HCT116 (cell line): ENCODE measurements at regions not wholly inside any gene's neighbourhood (a gene's known extent, or its start where the extent isn't known, plus 50 kb on each side); places are given as distances from the start of the nearest gene placed in this dataset.

Experiments used
- ATAC-seq: fragments of 200-7000 bp; cut with Tn5 transposase; 2 replicates; pipeline ENCODE4 v1.9.1; 2020; ENCODE audit warnings: mild to moderate bottlenecking, moderate library complexity
- BruUV-seq: library from RNA; stranded (reverse); fragments of 400-500 nt; replicated peaks from 2 replicates; lab custom pipeline; 2021; lab: Mats Ljungman, UMichigan
- CTCF ChIA-PET: fragments of 300-600 bp; sonication (Branson Sonifier 250); formaldehyde crosslinking; loops from one replicate; lab custom pipeline; 2021; ENCODE audit warnings: antibody characterized with exemption; lab: Charles Lee
- POLR2A ChIA-PET: fragments of 300-600, 350-600 bp; sonication (Branson Sonifier 250); formaldehyde crosslinking; loops from one replicate; lab custom pipeline; 2021; ENCODE audit warnings: antibody characterized with exemption; lab: Charles Lee
- RAD21 ChIA-PET, 2 experiments: fragments of 300-600 bp; sonication (Branson Sonifier 250); formaldehyde crosslinking; loops; one replicate each; lab custom pipeline; 2023; ENCODE audit warnings: low total read pairs in 2 of 2; ENCODE audit not compliant: uncharacterized antibody in 2 of 2, unreplicated experiment in 2 of 2, low non-redundant PET in 1 of 2; lab: Charles Lee
- DNase-seq: peaks from one replicate; pipeline ENCODE4 v3.0.0-alpha.2; 2010; ENCODE audit warnings: low read depth, low spot score
- H2AFZ ChIP-seq: fragments of 200-600 bp; shearing (Covaris generic), sonication (generic); 2 replicates; pipeline ENCODE4 v1.6.1; 2017; ENCODE audit warnings: low read depth, mixed run types, mixed read lengths, antibody characterized with exemption, low read length; ENCODE audit not compliant: poor library complexity, severe bottlenecking
- H3K27ac ChIP-seq: 2 replicates; pipeline ENCODE4 v1.5.1; 2012; ENCODE audit warnings: low read depth, low read length
- H3K27me3 ChIP-seq: fragments of 200-600 bp; sonication (generic); 2 replicates; pipeline ENCODE4 v1.6.1; 2016; ENCODE audit warnings: mixed run types, low read length, mixed read lengths; ENCODE audit not compliant: insufficient read depth
- H3K36me3 ChIP-seq, 2 experiments: fragments of 200-500 bp in 1 of 2; fragments of 200-600 bp in 1 of 2; sonication (Bioruptor generic) in 1 of 2; sonication (generic) in 1 of 2; 2 replicates each; pipeline versions ENCODE4 v1.5.1 to v1.6.1; 2014 to 2016; ENCODE audit warnings: low read length in 2 of 2, inconsistent platforms in 1 of 2, mixed read lengths in 1 of 2, mixed run types in 1 of 2; ENCODE audit not compliant: insufficient read depth in 2 of 2, control insufficient read depth in 1 of 2
- H3K4me1 ChIP-seq, 2 experiments: fragments of 200-600 bp in 1 of 2; sonication (generic) in 1 of 2; 2 replicates each; pipeline versions ENCODE4 v1.5.1 to v1.6.1; 2012 to 2017; ENCODE audit warnings: low read length in 2 of 2, inconsistent platforms in 1 of 2, mild to moderate bottlenecking in 1 of 2, mixed read lengths in 1 of 2, mixed run types in 1 of 2, moderate library complexity in 1 of 2; ENCODE audit not compliant: insufficient read depth in 2 of 2, control insufficient read depth in 1 of 2
- H3K4me2 ChIP-seq: fragments of 200-600 bp; sonication (generic); 2 replicates; pipeline ENCODE4 v1.6.1; 2017; ENCODE audit warnings: mixed run types, low read length, mixed read lengths
- H3K4me3 ChIP-seq, 2 experiments: fragments of 200-600 bp in 1 of 2; sonication (generic) in 1 of 2; replicated peaks in 1 of 2; 2 replicates each; pipeline ENCODE4 v1.5.1; 2011 to 2016; ENCODE audit warnings: low read length in 2 of 2, control low read depth in 1 of 2, low read depth in 1 of 2, mild to moderate bottlenecking in 1 of 2, mixed read lengths in 1 of 2, mixed run types in 1 of 2
- H3K79me2 ChIP-seq: fragments of 200-600 bp; sonication (generic); 2 replicates; pipeline ENCODE4 v1.6.1; 2017; ENCODE audit warnings: mild to moderate bottlenecking, mixed run types, low read length, moderate library complexity, mixed read lengths; ENCODE audit not compliant: insufficient read depth
- H3K9ac ChIP-seq: fragments of 200-600 bp; sonication (generic); 2 replicates; pipeline ENCODE4 v1.6.1; 2016; ENCODE audit warnings: low read length, mixed read lengths
- H3K9me2 ChIP-seq: fragments of 200-600 bp; sonication (generic), shearing (Covaris generic); 2 replicates; pipeline ENCODE4 v1.6.1; 2017; ENCODE audit warnings: mixed run types, mild to moderate bottlenecking, moderate library complexity; ENCODE audit not compliant: insufficient read depth
- H3K9me3 ChIP-seq, 2 experiments: fragments of 200-500 bp in 1 of 2; fragments of 200-600 bp in 1 of 2; sonication (Bioruptor generic) in 1 of 2; sonication (generic) in 1 of 2; 2 replicates each; pipeline ENCODE4 v1.6.1; 2014 to 2017; ENCODE audit warnings: low read length in 2 of 2, mixed read lengths in 2 of 2, inconsistent platforms in 1 of 2, low read depth in 1 of 2, mild to moderate bottlenecking in 1 of 2, mixed run types in 1 of 2, moderate library complexity in 1 of 2; ENCODE audit not compliant: control insufficient read depth in 1 of 2, insufficient read depth in 1 of 2
- H4K20me1 ChIP-seq: fragments of 200-600 bp; sonication (generic), shearing (Covaris generic); 2 replicates; pipeline ENCODE4 v1.6.1; 2017; ENCODE audit warnings: mixed run types, mild to moderate bottlenecking, moderate library complexity; ENCODE audit not compliant: insufficient read depth
- CBX3 ChIP-seq: IDR thresholded peaks from 2 replicates; pipeline ENCODE4 v1.6.1; 2012; ENCODE audit warnings: low read depth
- EGR1 ChIP-seq: IDR thresholded peaks from 2 replicates; pipeline ENCODE4 v1.6.1; 2012; ENCODE audit warnings: low read depth
- ELF1 ChIP-seq: IDR thresholded peaks from 2 replicates; pipeline ENCODE4 v1.6.1; 2012; ENCODE audit warnings: low read depth, borderline replicate concordance
- EZH2phosphoT487 ChIP-seq: fragments of 200-600 bp; IDR thresholded peaks from 2 replicates; pipeline ENCODE4 v1.6.1; 2018; ENCODE audit warnings: antibody characterized with exemption, borderline replicate concordance
- FOSL1 ChIP-seq: IDR thresholded peaks from 2 replicates; pipeline ENCODE4 v1.6.1; 2012; ENCODE audit warnings: low read depth
- JUND ChIP-seq: IDR thresholded peaks from 2 replicates; pipeline ENCODE4 v1.6.1; 2012
- POLR2A ChIP-seq: IDR thresholded peaks from 2 replicates; pipeline ENCODE4 v1.7.0; 2011; ENCODE audit warnings: borderline replicate concordance; ENCODE audit not compliant: insufficient read depth, insufficient read length; ENCODE audit errors: extremely low read depth
- POLR2AphosphoS5 ChIP-seq: IDR thresholded peaks from 2 replicates; pipeline ENCODE4 v1.6.1; 2011; ENCODE audit warnings: mild to moderate bottlenecking, low read depth, low read length, moderate library complexity
- RAD21 ChIP-seq: IDR thresholded peaks from 2 replicates; pipeline ENCODE4 v1.6.1; 2012; ENCODE audit warnings: low read depth, mild to moderate bottlenecking
- SIN3A ChIP-seq: IDR thresholded peaks from 2 replicates; pipeline ENCODE4 v1.6.1; 2012; ENCODE audit warnings: low read depth
- SP1 ChIP-seq: IDR thresholded peaks from 2 replicates; pipeline ENCODE4 v1.6.1; 2012; ENCODE audit warnings: low read depth
- SRF ChIP-seq: IDR thresholded peaks from 2 replicates; pipeline ENCODE4 v1.6.1; 2012; ENCODE audit warnings: low read depth
- TCF7L2 ChIP-seq: IDR thresholded peaks from 2 replicates; pipeline ENCODE4 v1.7.0; 2011; ENCODE audit warnings: borderline replicate concordance, inconsistent platforms; ENCODE audit not compliant: insufficient read depth, insufficient read length; ENCODE audit errors: extremely low read depth
- YY1 ChIP-seq: IDR thresholded peaks from 2 replicates; pipeline ENCODE4 v1.6.1; 2011; ENCODE audit warnings: low read length, low read depth, moderate library complexity, mild to moderate bottlenecking; ENCODE audit not compliant: insufficient replicate concordance; ENCODE audit errors: extremely low read depth
- ZFX ChIP-seq: fragments of 450-650 bp; IDR thresholded peaks from 2 replicates; pipeline ENCODE4 v1.6.1; 2017
- intact Hi-C: fragments of 100-400 bp; cut with micrococcal nuclease; formaldehyde crosslinking; loops from 2 replicates; pipeline ENCODE4 v1.10.0; 2022
- TF ChIP-seq, protein P1 (sequence below): IDR thresholded peaks from 2 replicates; pipeline ENCODE4 v1.6.1; 2012
- TF ChIP-seq, protein P2 (sequence below): IDR thresholded peaks from 2 replicates; pipeline ENCODE4 v1.6.1; 2012; ENCODE audit warnings: low read depth
- TF ChIP-seq, protein P3 (sequence below): IDR thresholded peaks from 2 replicates; pipeline ENCODE4 v1.6.1; 2011; ENCODE audit warnings: mild to moderate bottlenecking, low read length, moderate library complexity; ENCODE audit not compliant: insufficient replicate concordance; ENCODE audit errors: extremely low read depth

DNA sequence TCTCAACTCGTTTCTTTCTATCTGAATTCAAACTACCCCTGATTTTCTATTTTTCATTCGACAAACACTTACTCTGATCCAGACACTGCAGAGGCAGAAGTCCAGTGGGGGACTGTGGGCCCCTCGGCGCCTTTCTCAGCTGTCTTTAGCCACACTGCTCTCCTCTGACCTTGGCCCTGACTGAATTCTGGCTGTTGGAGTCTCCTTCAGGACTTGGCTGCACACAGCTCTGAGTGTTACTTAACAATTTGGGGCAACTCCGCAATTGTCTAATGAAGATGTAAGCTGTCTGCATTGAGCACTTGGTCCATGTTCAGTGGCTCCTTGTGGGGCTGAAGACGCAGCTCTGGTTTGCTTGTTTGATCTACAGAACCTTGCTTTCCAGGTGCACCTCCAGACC, 57.3 kb upstream of the ACSL1 start:
- CTCF ChIA-PET = no interaction called here
- H2AFZ ChIP-seq = no peak overlapping the region
- BruUV-seq = no TSS peak
- no peaks in the 10 kb centered on the region for H3K36me3 ChIP-seq
- H3K4me2 ChIP-seq = no peak overlapping the region
- H4K20me1 ChIP-seq = no peaks in the 10 kb centered on the region
- no peak for DNase-seq
- H3K4me3 ChIP-seq = no peak overlapping the region
- H3K79me2 ChIP-seq = no peaks in the 10 kb centered on the region
- TF ChIP-seq JUND (no peak), EGR1 (no peak), TCF7L2 (no peak), SRF (no peak), YY1 (no peak), POLR2A (no peak), EZH2phosphoT487 (no peak), SIN3A (no peak), CBX3 (no peak), SP1 (no peak), RAD21 (no peak), POLR2AphosphoS5 (no peak), ELF1 (no peak), ZFX (no peak), FOSL1 (no peak)
- TF ChIP-seq, protein P1, sequence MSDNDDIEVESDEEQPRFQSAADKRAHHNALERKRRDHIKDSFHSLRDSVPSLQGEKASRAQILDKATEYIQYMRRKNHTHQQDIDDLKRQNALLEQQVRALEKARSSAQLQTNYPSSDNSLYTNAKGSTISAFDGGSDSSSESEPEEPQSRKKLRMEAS = no peak
- TF ChIP-seq, protein P2, sequence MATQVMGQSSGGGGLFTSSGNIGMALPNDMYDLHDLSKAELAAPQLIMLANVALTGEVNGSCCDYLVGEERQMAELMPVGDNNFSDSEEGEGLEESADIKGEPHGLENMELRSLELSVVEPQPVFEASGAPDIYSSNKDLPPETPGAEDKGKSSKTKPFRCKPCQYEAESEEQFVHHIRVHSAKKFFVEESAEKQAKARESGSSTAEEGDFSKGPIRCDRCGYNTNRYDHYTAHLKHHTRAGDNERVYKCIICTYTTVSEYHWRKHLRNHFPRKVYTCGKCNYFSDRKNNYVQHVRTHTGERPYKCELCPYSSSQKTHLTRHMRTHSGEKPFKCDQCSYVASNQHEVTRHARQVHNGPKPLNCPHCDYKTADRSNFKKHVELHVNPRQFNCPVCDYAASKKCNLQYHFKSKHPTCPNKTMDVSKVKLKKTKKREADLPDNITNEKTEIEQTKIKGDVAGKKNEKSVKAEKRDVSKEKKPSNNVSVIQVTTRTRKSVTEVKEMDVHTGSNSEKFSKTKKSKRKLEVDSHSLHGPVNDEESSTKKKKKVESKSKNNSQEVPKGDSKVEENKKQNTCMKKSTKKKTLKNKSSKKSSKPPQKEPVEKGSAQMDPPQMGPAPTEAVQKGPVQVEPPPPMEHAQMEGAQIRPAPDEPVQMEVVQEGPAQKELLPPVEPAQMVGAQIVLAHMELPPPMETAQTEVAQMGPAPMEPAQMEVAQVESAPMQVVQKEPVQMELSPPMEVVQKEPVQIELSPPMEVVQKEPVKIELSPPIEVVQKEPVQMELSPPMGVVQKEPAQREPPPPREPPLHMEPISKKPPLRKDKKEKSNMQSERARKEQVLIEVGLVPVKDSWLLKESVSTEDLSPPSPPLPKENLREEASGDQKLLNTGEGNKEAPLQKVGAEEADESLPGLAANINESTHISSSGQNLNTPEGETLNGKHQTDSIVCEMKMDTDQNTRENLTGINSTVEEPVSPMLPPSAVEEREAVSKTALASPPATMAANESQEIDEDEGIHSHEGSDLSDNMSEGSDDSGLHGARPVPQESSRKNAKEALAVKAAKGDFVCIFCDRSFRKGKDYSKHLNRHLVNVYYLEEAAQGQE = no peak
- TF ChIP-seq, protein P3, sequence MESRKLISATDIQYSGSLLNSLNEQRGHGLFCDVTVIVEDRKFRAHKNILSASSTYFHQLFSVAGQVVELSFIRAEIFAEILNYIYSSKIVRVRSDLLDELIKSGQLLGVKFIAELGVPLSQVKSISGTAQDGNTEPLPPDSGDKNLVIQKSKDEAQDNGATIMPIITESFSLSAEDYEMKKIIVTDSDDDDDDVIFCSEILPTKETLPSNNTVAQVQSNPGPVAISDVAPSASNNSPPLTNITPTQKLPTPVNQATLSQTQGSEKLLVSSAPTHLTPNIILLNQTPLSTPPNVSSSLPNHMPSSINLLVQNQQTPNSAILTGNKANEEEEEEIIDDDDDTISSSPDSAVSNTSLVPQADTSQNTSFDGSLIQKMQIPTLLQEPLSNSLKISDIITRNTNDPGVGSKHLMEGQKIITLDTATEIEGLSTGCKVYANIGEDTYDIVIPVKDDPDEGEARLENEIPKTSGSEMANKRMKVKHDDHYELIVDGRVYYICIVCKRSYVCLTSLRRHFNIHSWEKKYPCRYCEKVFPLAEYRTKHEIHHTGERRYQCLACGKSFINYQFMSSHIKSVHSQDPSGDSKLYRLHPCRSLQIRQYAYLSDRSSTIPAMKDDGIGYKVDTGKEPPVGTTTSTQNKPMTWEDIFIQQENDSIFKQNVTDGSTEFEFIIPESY = no peak
- TF ChIP-seq, all 23 proteins: peak for 0
- Histone ChIP-seq H3K4me1 (no peaks in the 10 kb centered on the region), H3K9me2 (no peaks in the 10 kb centered on the region), H3K27me3 (no peaks in the 10 kb centered on the region), H3K9ac (no peak overlapping the region), H3K9me3 (no peaks in the 10 kb centered on the region), H3K27ac (no peak overlapping the region)
- ChIA-PET RAD21 (no interaction called here), POLR2A (no interaction called here)
- intact Hi-C loops = no loop called here
- no peak for ATAC-seq
